Stimulated activated CD4-positive, alpha-beta T cell treated with anti-CD3 and anti-CD28 coated beads, Interleukin-15, amount 100 ng/mL, for 24 hours (primary cell): ENCODE measurements at regions not wholly inside any gene's neighbourhood (a gene's known extent, or its start where the extent isn't known, plus 50 kb on each side); places are given as distances from the start of the nearest gene placed in this dataset.
"Not testable (repeated sequence)": the region's sequence is repeated elsewhere in the genome, so short reads cannot be mapped to it uniquely, and the experiment has no call there.

Experiments used
- DNase-seq: peaks from one replicate; pipeline ENCODE4 v3.0.0-alpha.2; 2020

GRCh38 chr15:81819924-81820635, 225.7 kb downstream of the MEX3B start:
- DNase-seq: no peak

DNA sequence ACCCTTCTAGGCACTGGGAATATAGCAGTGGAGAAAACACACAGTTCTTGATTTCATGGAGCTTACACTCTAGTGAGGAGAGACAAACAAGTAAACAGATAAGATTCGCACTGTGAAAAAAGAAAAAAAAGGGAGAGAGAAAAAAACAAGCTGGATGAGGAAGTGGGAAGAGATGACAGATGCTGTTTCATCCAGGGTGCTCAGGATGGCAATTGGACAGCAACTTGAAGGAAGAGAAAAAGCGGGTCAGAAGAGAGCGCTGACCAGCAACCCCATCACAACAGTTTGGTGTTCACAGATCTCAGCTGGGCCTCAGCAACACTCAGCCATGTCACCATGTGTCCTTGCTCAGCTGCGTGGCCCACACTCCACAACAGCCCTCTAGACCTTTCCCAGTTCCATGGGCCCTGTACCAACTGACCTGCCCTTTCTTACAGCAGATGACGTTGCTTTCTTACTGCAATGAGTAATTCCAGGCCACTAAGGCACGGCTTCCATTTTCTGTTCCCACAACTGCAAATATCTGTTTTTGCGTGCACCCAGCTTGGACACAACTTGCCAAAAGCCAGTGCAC, 230.8 kb downstream of the MEX3B start:
- DNase-seq: no peak

DNA sequence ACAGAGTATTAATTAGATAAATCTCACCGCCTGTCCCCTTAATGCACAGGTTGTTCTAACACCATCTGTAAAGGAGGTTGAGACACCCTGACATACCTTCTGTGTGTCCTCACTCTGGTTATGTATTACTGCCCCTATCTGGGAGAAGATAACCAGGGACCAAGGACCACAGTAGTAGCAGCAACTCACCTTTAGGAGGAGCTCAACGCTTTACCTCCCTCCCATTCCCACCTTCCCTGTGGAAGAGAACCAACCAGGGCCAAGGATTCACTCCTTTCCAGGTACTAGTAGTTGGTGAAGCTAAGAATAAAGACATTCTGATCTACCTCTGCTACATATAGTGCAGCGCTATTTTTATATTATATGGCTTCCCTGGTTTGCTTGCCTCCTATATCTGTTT, 232.6 kb downstream of the MEX3B start:
- DNase-seq: no peak

GRCh38 chr15:81812456-81812855, 233.4 kb downstream of the MEX3B start:
- no peak for DNase-seq

GRCh38 chr15:81811736-81812135, 234.1 kb downstream of the MEX3B start:
- no peak for DNase-seq

- DNase-seq: peak; percentile 15
Observed at GRCh38 chr15:81809543-81809942, 236.3 kb downstream of the MEX3B start.

GRCh38 chr15:81807806-81808205, 238.0 kb downstream of the MEX3B start:
- DNase-seq: no peak

DNA sequence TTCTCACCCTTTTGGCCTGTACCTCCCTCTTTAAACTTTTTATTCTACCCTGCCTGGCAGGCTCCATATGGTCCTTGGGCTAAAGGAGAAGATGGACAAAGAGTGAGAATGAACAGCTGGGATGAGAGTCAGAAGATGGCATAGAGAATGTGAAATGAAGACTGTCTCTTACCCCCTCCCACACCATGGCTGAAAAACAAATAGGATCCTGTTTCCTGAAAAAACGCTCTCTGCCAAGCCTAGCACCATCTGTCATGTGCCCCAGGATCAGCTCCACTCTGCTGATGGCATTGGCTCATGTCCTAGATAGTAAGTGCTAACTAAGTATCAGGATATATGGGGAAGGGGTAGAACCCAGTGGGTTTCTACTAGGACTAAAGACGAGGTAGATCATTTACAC, 238.6 kb downstream of the MEX3B start:
- no peak for DNase-seq

- no peak for DNase-seq
Observed at GRCh38 chr15:81795899-81796298, 249.9 kb downstream of the MEX3B start.

GRCh38 chr15:81792646-81793045, 253.2 kb downstream of the MEX3B start:
- no peak for DNase-seq

DNA sequence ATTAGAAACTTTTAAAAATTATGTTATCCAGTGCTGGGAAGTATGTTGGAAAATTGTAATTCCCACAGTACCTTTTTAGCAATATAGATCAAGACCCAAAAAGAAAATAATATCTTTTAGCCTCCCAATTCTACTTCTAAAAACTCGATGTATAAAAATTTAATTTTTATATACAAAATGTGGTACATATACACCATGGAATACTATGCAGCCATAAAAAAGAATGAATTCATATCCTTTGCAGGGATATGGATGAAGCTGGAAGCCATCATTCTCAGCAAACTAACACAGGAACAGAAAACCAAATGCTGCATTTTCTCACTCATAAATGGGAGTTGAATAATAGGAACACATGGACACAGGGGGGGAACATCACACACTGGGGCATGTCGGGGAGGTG, 254.5 kb downstream of the MEX3B start:
- not testable (repeated sequence) for DNase-seq

GRCh38 chr15:81789403-81789802, 256.4 kb downstream of the MEX3B start:
- no peak for DNase-seq

DNA sequence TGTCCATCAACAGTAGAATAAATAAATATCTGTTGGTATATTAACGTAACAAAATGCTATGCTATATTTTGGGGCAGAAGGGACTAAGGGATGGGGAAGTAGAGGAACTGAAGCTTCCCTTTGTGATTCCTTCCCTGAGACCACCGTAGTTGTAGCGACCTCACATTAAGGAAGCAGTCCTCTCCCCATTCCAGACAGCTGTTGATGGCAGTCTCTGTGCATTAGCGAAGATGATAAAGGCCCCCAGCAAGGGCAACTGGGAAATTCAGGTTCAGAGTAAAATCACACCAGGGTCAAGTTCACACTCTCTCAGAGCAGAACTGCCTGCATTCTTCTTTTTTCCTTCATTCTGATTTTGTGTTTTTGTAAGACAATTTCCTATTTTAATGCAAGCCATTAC, 259.0 kb downstream of the MEX3B start:
- no peak for DNase-seq

DNA sequence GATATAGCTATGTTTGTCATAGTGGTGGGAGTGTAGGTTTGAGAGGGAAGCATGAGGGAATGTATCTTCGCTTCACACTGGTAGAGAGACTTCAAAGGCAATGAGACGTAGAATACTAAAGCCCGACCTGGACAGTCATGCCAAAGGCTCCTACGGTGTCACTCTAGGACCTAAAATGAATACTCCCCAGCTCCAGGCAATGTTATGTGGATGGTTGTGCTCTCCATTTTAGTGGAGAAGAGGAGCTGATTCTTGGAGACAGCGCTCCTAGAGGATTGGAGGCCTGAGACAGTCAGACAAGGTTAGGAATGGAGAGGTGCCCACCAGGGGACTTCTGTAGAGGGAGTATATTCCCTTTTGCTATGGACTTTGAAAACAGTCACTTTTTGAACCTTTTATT, 260.1 kb downstream of the MEX3B start:
- DNase-seq: no peak

DNA sequence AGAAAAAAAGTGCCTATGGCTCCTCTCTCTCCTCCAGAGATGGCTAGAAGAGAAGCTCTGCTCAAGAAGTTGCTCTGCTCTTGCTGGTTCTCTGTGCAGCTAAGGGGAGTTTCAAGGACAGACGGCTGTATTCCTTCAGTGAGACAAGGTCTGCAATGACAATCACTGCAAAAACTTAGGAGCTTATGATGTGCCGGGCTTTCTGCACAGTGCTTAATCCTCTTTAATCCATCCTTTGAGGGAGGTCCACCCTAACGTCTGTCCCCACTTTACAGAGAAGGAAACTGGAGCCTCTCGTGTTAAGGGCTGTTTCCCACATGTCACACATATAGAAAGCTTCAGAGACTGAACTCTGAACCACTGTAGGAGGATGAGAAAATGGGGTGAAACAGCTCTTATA, 260.6 kb downstream of the MEX3B start:
- no peak for DNase-seq

- no peak for DNase-seq
Observed at GRCh38 chr15:81784751-81785150, 261.1 kb downstream of the MEX3B start.

GRCh38 chr15:81783586-81783985, 262.2 kb downstream of the MEX3B start:
- no peak for DNase-seq

DNA sequence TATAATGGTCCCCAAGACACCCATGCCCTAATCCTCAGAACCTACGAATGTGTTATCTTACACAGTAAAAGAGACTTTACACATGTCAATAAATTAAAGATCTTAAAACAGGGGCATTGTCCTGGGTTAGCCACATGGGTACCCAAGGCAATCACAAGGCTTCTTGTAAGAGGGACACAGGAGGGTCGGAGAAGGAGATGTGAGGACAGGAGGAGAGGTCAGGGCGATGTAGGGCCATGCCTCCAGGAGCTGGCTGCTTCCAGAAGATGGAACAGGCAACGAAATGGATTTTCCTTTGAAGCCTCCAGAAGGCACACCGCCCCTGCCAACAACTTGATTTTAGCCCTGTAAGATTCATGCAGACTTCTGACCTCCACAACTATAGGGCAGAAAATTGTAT, 262.7 kb downstream of the MEX3B start:
- DNase-seq: no peak

DNA sequence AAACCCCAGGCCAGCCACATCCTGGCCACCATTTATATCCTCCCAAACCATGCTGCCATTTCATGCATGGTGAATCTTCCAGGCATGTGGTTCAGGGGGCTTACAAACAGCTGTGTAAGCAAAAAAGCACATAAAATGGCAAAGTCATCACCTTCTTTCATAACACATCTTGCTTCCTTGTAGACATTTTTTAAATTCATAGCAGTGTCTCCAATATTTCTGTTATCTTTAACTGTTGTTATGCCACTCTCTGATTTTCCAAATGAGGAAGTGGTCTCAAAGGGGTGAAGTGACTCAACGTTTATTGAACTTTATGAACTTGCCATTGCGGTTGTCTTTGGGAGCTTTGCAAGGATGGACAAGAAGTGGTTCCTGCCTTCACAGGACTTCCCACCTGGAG, 264.4 kb downstream of the MEX3B start:
- no peak for DNase-seq

- no peak for DNase-seq
Observed at GRCh38 chr15:81780966-81781365, 264.9 kb downstream of the MEX3B start.

DNA sequence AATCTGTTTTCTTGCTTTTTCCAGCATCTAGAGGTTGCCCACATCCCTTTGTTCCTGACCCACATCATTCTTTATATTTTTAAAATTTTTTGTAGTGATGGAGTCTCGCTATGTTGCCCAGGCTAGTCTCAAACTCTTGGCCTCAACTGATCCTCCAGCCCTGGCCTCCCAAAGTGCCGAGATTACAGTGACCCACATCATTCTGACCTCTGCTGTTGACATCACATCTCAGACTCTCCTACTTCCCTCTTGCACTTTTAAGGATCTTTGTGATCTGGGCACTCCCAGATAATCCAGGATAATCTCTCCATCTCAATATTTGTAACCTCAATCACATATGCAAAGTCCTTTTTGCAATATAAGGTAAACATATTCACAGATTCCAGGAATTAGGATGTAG, 266.6 kb downstream of the MEX3B start:
- DNase-seq: no peak

DNA sequence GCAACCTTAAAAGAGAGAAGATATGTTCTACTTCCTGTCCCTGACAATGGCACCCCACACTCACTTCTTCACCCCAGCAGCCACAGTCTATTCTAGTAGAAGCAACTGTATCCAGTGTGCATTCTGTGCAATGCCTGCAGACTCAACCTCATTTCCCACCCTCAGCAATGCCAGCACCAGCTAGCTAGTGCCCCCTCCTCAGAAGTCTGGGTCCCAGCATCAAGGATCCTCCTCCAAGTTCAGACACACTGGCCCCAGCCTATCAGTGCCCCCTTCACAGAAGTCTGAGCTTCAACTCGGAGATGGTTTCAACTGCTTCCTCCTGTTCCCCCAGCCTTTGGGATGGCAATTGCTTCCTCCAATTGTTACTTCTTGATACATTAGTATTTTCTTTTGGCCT, 268.3 kb downstream of the MEX3B start:
- DNase-seq: no peak

GRCh38 chr15:81776976-81777375, 268.8 kb downstream of the MEX3B start:
- no peak for DNase-seq

DNA sequence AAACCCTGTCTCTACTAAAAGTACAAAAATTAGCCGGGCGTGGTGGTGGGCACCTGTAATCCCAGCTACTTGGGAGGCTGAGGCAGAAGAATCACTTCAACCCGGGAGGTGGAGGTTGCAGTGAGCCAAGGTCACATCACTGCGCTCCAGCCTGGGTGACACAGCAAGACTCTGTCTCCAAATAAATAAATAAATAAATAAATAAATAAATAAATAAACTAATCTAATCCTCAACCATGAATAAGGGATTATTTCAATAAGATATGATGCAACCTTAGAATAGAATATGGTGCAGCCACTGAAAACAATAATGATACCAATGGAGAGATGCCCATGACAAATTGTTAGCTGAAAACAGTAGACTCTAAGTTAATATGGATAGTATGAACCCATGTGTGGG, 270.0 kb downstream of the MEX3B start:
- DNase-seq: not testable (repeated sequence)

DNA sequence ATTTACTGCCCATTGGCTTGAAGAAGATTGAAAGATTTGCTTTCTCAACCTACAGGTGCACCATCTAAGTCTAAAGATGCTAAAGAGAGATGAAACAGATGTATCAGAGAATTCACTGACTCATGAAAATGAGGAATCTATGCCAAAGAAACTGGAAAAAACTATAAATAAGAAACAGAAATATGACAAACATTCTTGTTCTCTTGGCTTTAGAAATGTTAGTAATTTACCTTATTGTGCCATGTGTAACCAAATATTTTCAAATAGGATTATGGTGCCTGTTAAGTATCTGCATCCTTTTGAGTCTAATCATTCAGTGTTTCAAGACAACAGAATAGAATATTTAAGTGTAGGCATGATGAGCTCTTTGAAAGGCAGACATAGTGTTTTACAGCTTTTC, 271.5 kb downstream of the MEX3B start:
- DNase-seq: no peak
